GM23338 (cell line): ENCODE measurements at regions not wholly inside any gene's neighbourhood (a gene's known extent, or its start where the extent isn't known, plus 50 kb on each side); places are given as distances from the start of the nearest gene placed in this dataset.

Experiments used
- ATAC-seq: fragments of 200-7000 bp; cut with Tn5 transposase; 3 replicates; pipeline ENCODE4 v1.9.1; 2020
- DNase-seq: peaks from one replicate; pipeline ENCODE4 v3.0.0-alpha.2; 2015; ENCODE audit warnings: low spot score
- H2AFZ ChIP-seq: fragments of 200-600 bp; sonication (generic); 2 replicates; pipeline ENCODE4 v1.8.0; 2016; ENCODE audit warnings: antibody characterized with exemption, mild to moderate bottlenecking, moderate library complexity
- H3F3A ChIP-seq: fragments of 200-600 bp; sonication (generic); replicated peaks from 2 replicates; pipeline ENCODE4 v1.8.0; 2017; ENCODE audit warnings: antibody characterized with exemption, mixed run types, low read depth
- H3K27ac ChIP-seq: fragments of 200-600 bp; sonication (generic); 2 replicates; pipeline ENCODE4 v1.6.1; 2016; ENCODE audit warnings: low read depth
- H3K27me3 ChIP-seq: fragments of 200-600 bp; sonication (generic); 2 replicates; pipeline ENCODE4 v1.8.0; 2016; ENCODE audit warnings: mild to moderate bottlenecking, mixed run types, moderate library complexity; ENCODE audit not compliant: insufficient read depth
- H3K36me3 ChIP-seq: fragments of 200-600 bp; sonication (generic); 2 replicates; pipeline ENCODE4 v1.8.0; 2016; ENCODE audit warnings: mild to moderate bottlenecking; ENCODE audit not compliant: insufficient read depth
- H3K4me1 ChIP-seq: fragments of 200-600 bp; sonication (generic); 2 replicates; pipeline ENCODE4 v1.8.0; 2016; ENCODE audit warnings: mild to moderate bottlenecking, moderate library complexity; ENCODE audit not compliant: insufficient read depth
- H3K4me2 ChIP-seq: fragments of 200-600 bp; sonication (generic); 2 replicates; pipeline ENCODE4 v1.7.1; 2017; ENCODE audit warnings: mixed run types
- H3K4me3 ChIP-seq: fragments of 200-600 bp; sonication (generic); 2 replicates; pipeline ENCODE4 v1.6.1; 2016; ENCODE audit warnings: mixed run types
- H3K79me2 ChIP-seq: fragments of 200-600 bp; sonication (generic); replicated peaks from 2 replicates; pipeline ENCODE4 v1.8.0; 2017; ENCODE audit warnings: mild to moderate bottlenecking; ENCODE audit not compliant: insufficient read depth
- H3K9me2 ChIP-seq: fragments of 200-600 bp; sonication (generic); 2 replicates; pipeline ENCODE4 v1.8.0; 2017; ENCODE audit not compliant: insufficient read depth
- H4K20me1 ChIP-seq: fragments of 200-600 bp; sonication (generic); replicated peaks from 2 replicates; pipeline ENCODE4 v1.8.0; 2017; ENCODE audit warnings: mild to moderate bottlenecking; ENCODE audit not compliant: insufficient read depth
- H3K27ac Mint-ChIP-seq: 2 replicates; pipeline ENCODE4 v1.8.0; 2020; ENCODE audit warnings: inconsistent platforms, mild to moderate bottlenecking, moderate library complexity, mixed read lengths
- H3K27me3 Mint-ChIP-seq: 3 replicates; pipeline ENCODE4 v1.8.0; 2022; ENCODE audit warnings: low read depth, mild to moderate bottlenecking, moderate library complexity, mixed read lengths, inconsistent platforms; ENCODE audit not compliant: insufficient read depth, poor library complexity
- H3K36me3 Mint-ChIP-seq: 3 replicates; pipeline ENCODE4 v1.8.0; 2021; ENCODE audit warnings: low read depth, mild to moderate bottlenecking, inconsistent platforms, moderate library complexity, mixed read lengths
- H3K4me1 Mint-ChIP-seq: 3 replicates; pipeline ENCODE4 v1.8.0; 2020; ENCODE audit warnings: mild to moderate bottlenecking, inconsistent platforms, mixed read lengths
- H3K4me3 Mint-ChIP-seq: 3 replicates; pipeline ENCODE4 v1.8.0; 2021; ENCODE audit warnings: moderate library complexity, mild to moderate bottlenecking, inconsistent platforms, mixed read lengths
- H3K9me3 Mint-ChIP-seq: 3 replicates; pipeline ENCODE4 v1.8.0; 2020; ENCODE audit warnings: moderate library complexity, mild to moderate bottlenecking, inconsistent platforms, mixed read lengths
- CREB1 ChIP-seq: fragments of 250-450 bp; sonication (Bioruptor Pico); IDR thresholded peaks from 2 replicates; pipeline ENCODE4 v1.5.0; 2020; ENCODE audit warnings: low read depth, mild to moderate bottlenecking, moderate library complexity
- CTCF ChIP-seq, 2 experiments: fragments of 200-600 bp in 1 of 2; sonication (generic) in 1 of 2; conservative IDR thresholded peaks; 2 replicates each; pipeline versions ENCODE4 v1.5.1 to v1.6.1; 2016 to 2017; ENCODE audit warnings: antibody characterized with exemption in 2 of 2, low read depth in 2 of 2, mild to moderate bottlenecking in 2 of 2, moderate library complexity in 1 of 2
- EZH2 ChIP-seq: fragments of 200-600 bp; sonication (generic); IDR thresholded peaks from one replicate; pipeline ENCODE4 v1.8.0; 2017; ENCODE audit warnings: antibody characterized with exemption, mild to moderate bottlenecking, low read depth; ENCODE audit not compliant: unreplicated experiment
- EZH2phosphoT487 ChIP-seq: fragments of 200-600 bp; sonication (generic); IDR thresholded peaks from one replicate; pipeline ENCODE4 v1.8.1; 2018; ENCODE audit warnings: antibody characterized with exemption; ENCODE audit not compliant: unreplicated experiment
- POLR2AphosphoS5 ChIP-seq: IDR thresholded peaks from 2 replicates; pipeline ENCODE4 v1.6.1; 2016; ENCODE audit warnings: antibody characterized with exemption, low read depth
- STAT1 ChIP-seq: IDR thresholded peaks from one replicate; pipeline ENCODE4 v1.6.1; 2016; ENCODE audit warnings: antibody characterized with exemption; ENCODE audit not compliant: unreplicated experiment
- ZNF331 ChIP-seq: fragments of 250-450 bp; sonication (Bioruptor Pico); IDR thresholded peaks from 2 replicates; pipeline ENCODE4 v1.5.0; 2020; ENCODE audit warnings: low read depth, mild to moderate bottlenecking, moderate library complexity
- ZNF462 ChIP-seq: fragments of 250-450 bp; sonication (Bioruptor Pico); IDR thresholded peaks from 2 replicates; pipeline ENCODE4 v1.5.0; 2020; ENCODE audit warnings: mild to moderate bottlenecking, moderate library complexity

- Mint-ChIP-seq H3K27ac (no peak overlapping the region), H3K4me1 (no peaks in the 10 kb centered on the region), H3K27me3 (peaks cover 1% of the 10 kb centered on the region), H3K36me3 (no peaks in the 10 kb centered on the region), H3K4me3 (no peak overlapping the region), H3K9me3 (no peaks in the 10 kb centered on the region)
- 0 out of 2 replicates have a peak, but pooled peaks cover 7% of the 10 kb centered on the region for H3K9me2 ChIP-seq
- no peaks in the 10 kb centered on the region for H3K79me2 ChIP-seq
- H3K4me3 ChIP-seq: no peak overlapping the region
- no peaks in the 10 kb centered on the region for H3K27me3 ChIP-seq
- H2AFZ ChIP-seq: no peak overlapping the region
- no peaks in the 10 kb centered on the region for H3K36me3 ChIP-seq
- ATAC-seq (no peak), DNase-seq (no peak)
- TF ChIP-seq ZNF331 (CRISPR knock-in tag) (no peak), CREB1 (CRISPR knock-in tag) (no peak), CTCF (conservative IDR thresholded peaks at IDR 0.05; ENCODE audit: low read depth in 2 of 2) (no peak), STAT1 (no peak), POLR2AphosphoS5 (no peak), EZH2phosphoT487 (no peak), ZNF462 (no peak), EZH2 (no peak)
- no peaks in the 10 kb centered on the region for H3K4me1 ChIP-seq
- no peaks in the 10 kb centered on the region for H4K20me1 ChIP-seq
- H3K27ac ChIP-seq: no peak overlapping the region
- H3K4me2 ChIP-seq: no peak overlapping the region
- no peaks in the 10 kb centered on the region for H3F3A ChIP-seq
Measured at GRCh38 chr20:22890594-22891300, 144.4 kb upstream of the SSTR4 start.
